ENCODE measurements at regions not wholly inside any gene's neighbourhood (a gene's known extent, or its start where the extent isn't known, plus 50 kb on each side); places are given as distances from the start of the nearest gene placed in this dataset.
A peak's percentile ranks its signal among the peaks of the same experiment; 100 is the strongest.

GRCh38 chr21:28644762-28645161 is 347.9 kb downstream of the LTN1 start:
- Histone ChIP-seq H3K27ac (ENCODE audit: low read depth, low read length) (no peak overlapping the region), H3K4me1 (ENCODE audit: control insufficient read depth in 2 of 2, insufficient read depth in 2 of 2, low read length in 2 of 2) (no peaks in the 10 kb centered on the region), H3K9me3 (ENCODE audit: control insufficient read depth in 2 of 3, low read length in 3 of 3) (no peaks in the 10 kb centered on the region), H3K4me3 (ENCODE audit: low read length) (no peak overlapping the region), H3K36me3 (ENCODE audit: control insufficient read depth in 2 of 3, insufficient read depth in 3 of 3, low read length in 3 of 3) (no peaks in the 10 kb centered on the region), H3K27me3 (ENCODE audit: control insufficient read depth in 2 of 2, insufficient read depth in 2 of 2, low read length in 2 of 2) (no peaks in the 10 kb centered on the region)
- no peak overlapping the region for H3K27ac Mint-ChIP-seq
- peaks cover 5 to 31% (median 13%) of the 10 kb centered on the region in 5 donors for H3K36me3 Mint-ChIP-seq
- H3K4me3 Mint-ChIP-seq = no peak overlapping the region
- H3K27me3 Mint-ChIP-seq = no peaks in the 10 kb centered on the region
- no peaks in the 10 kb centered on the region for H3K4me1 Mint-ChIP-seq
- POLR2A ChIA-PET = no interaction called here
- peaks cover 0 to 10% (median 4%) of the 10 kb centered on the region in 11 donors for H3K9me3 Mint-ChIP-seq
- intact Hi-C loops (cut with micrococcal nuclease) = no loop called here
- ATAC-seq = no peak
- DNase-seq = no peak
- CTCF ChIA-PET = no interaction called here

DNA sequence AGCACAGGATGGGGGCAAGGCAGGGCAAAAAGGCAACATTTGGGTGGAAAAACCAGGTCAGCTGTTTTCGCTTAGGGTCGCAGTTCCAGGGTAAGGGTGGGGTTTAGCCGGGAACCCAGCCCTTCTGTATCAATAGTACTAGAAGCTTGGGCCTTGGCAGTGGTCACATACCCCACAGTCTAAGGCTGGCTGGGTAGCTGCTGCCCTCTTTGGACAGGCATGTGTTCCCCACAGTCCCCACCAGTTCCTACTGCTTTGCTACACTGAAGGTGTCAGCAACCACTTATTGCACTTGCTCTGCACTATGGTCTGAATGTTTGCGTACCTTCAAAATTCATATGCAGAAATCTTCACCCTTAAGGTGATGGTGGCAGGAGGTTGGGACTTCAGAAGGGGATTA is 349.8 kb downstream of the LTN1 start:
- Mint-ChIP-seq H3K4me1 (peaks cover 0 to 3% (median 0%) of the 10 kb centered on the region in 7 donors), H3K27me3 (no peaks in the 10 kb centered on the region), H3K36me3 (peaks cover 5 to 45% (median 23%) of the 10 kb centered on the region in 5 donors), H3K27ac (no peak overlapping the region), H3K4me3 (no peak overlapping the region), H3K9me3 (peaks cover 0 to 10% (median 4%) of the 10 kb centered on the region in 11 donors)
- no peak for DNase-seq
- Histone ChIP-seq H3K9me3 (ENCODE audit: control insufficient read depth in 2 of 3, low read length in 3 of 3) (no peaks in the 10 kb centered on the region), H3K36me3 (ENCODE audit: control insufficient read depth in 2 of 3, insufficient read depth in 3 of 3, low read length in 3 of 3) (no peaks in the 10 kb centered on the region), H3K4me1 (ENCODE audit: control insufficient read depth in 2 of 2, insufficient read depth in 2 of 2, low read length in 2 of 2) (no peaks in the 10 kb centered on the region), H3K27me3 (ENCODE audit: control insufficient read depth in 2 of 2, insufficient read depth in 2 of 2, low read length in 2 of 2) (no peaks in the 10 kb centered on the region), H3K27ac (ENCODE audit: low read depth, low read length) (no peak overlapping the region), H3K4me3 (ENCODE audit: low read length) (no peak overlapping the region)
- CTCF ChIA-PET = no interaction called here
- ATAC-seq = no peak
- POLR2A ChIA-PET = no interaction called here
- intact Hi-C loops (cut with micrococcal nuclease) = no loop called here

- Histone ChIP-seq H3K9me3 (ENCODE audit: control insufficient read depth in 2 of 3, low read length in 3 of 3) (no peaks in the 10 kb centered on the region), H3K4me3 (ENCODE audit: low read length) (no peak overlapping the region), H3K4me1 (ENCODE audit: control insufficient read depth in 2 of 2, insufficient read depth in 2 of 2, low read length in 2 of 2) (no peaks in the 10 kb centered on the region), H3K27ac (ENCODE audit: low read depth, low read length) (no peak overlapping the region), H3K27me3 (ENCODE audit: control insufficient read depth in 2 of 2, insufficient read depth in 2 of 2, low read length in 2 of 2) (no peaks in the 10 kb centered on the region), H3K36me3 (ENCODE audit: control insufficient read depth in 2 of 3, insufficient read depth in 3 of 3, low read length in 3 of 3) (no peaks in the 10 kb centered on the region)
- ATAC-seq = no peak
- Mint-ChIP-seq H3K4me1 (peaks cover 0 to 10% (median 0%) of the 10 kb centered on the region in 7 donors), H3K4me3 (no peak overlapping the region), H3K27me3 (no peaks in the 10 kb centered on the region), H3K27ac (peak overlapping the region in 1 of 9 donors; percentile 54), H3K36me3 (peaks cover 5 to 44% (median 25%) of the 10 kb centered on the region in 5 donors), H3K9me3 (peaks cover 0 to 10% (median 4%) of the 10 kb centered on the region in 11 donors)
- intact Hi-C loops (cut with micrococcal nuclease) = no loop called here
- ChIA-PET POLR2A (no interaction called here), CTCF (no interaction called here)
- DNase-seq = no peak
Observed at GRCh38 chr21:28641731-28642130, 350.9 kb downstream of the LTN1 start.

DNA sequence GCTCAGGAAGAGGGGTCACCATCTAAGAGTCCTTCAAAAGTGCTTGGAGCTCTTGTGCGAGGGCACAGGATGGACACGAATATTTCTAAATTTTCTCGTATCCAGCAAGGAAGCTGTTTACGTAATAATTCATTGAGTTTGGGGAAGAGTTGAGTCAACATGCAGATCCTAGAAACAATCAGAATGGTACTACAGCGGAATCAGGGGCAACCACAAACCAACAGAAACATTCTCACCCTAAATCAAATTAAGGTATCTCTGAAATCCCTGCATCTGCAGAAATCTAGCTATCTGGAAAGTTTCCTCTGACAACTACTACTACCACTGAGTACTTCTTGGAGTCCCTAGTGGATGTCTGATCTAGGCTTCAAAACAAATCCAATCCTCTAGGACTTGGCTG is 352.4 kb downstream of the LTN1 start:
- H3K4me3 Mint-ChIP-seq = no peak overlapping the region
- H3K27ac Mint-ChIP-seq = no peak overlapping the region
- no peaks in the 10 kb centered on the region for H3K9me3 ChIP-seq (ENCODE audit: control insufficient read depth in 2 of 3, low read length in 3 of 3)
- POLR2A ChIA-PET = no interaction called here
- no peaks in the 10 kb centered on the region for H3K27me3 Mint-ChIP-seq
- peaks cover 0 to 14% (median 0%) of the 10 kb centered on the region in 7 donors for H3K4me1 Mint-ChIP-seq
- no peak for ATAC-seq
- CTCF ChIA-PET = no interaction called here
- H3K27ac ChIP-seq (ENCODE audit: low read depth, low read length) = no peak overlapping the region
- peaks cover 8 to 40% (median 21%) of the 10 kb centered on the region in 5 donors for H3K36me3 Mint-ChIP-seq
- H3K9me3 Mint-ChIP-seq = peaks cover 0 to 10% (median 4%) of the 10 kb centered on the region in 11 donors
- no peaks in the 10 kb centered on the region for H3K36me3 ChIP-seq (ENCODE audit: control insufficient read depth in 2 of 3, insufficient read depth in 3 of 3, low read length in 3 of 3)
- H3K4me3 ChIP-seq (ENCODE audit: low read length) = no peak overlapping the region
- no peaks in the 10 kb centered on the region for H3K27me3 ChIP-seq (ENCODE audit: control insufficient read depth in 2 of 2, insufficient read depth in 2 of 2, low read length in 2 of 2)
- no peak for DNase-seq
- H3K4me1 ChIP-seq (ENCODE audit: control insufficient read depth in 2 of 2, insufficient read depth in 2 of 2, low read length in 2 of 2) = no peaks in the 10 kb centered on the region
- intact Hi-C loops (cut with micrococcal nuclease) = no loop called here

GRCh38 chr21:28639737-28640136 is 352.9 kb downstream of the LTN1 start:
- Mint-ChIP-seq H3K9me3 (peaks cover 0 to 10% (median 4%) of the 10 kb centered on the region in 11 donors), H3K27me3 (no peaks in the 10 kb centered on the region), H3K27ac (no peak overlapping the region), H3K4me1 (peaks cover 0 to 14% (median 0%) of the 10 kb centered on the region in 7 donors), H3K36me3 (peaks cover 8 to 40% (median 21%) of the 10 kb centered on the region in 5 donors), H3K4me3 (no peak overlapping the region)
- ChIA-PET POLR2A (no interaction called here), CTCF (no interaction called here)
- ATAC-seq = no peak
- intact Hi-C loops (cut with micrococcal nuclease) = no loop called here
- no peaks in the 10 kb centered on the region for H3K27me3 ChIP-seq (ENCODE audit: control insufficient read depth in 2 of 2, insufficient read depth in 2 of 2, low read length in 2 of 2)
- no peak overlapping the region for H3K27ac ChIP-seq (ENCODE audit: low read depth, low read length)
- H3K4me1 ChIP-seq (ENCODE audit: control insufficient read depth in 2 of 2, insufficient read depth in 2 of 2, low read length in 2 of 2) = no peaks in the 10 kb centered on the region
- no peaks in the 10 kb centered on the region for H3K36me3 ChIP-seq (ENCODE audit: control insufficient read depth in 2 of 3, insufficient read depth in 3 of 3, low read length in 3 of 3)
- DNase-seq = no peak
- H3K4me3 ChIP-seq (ENCODE audit: low read length) = no peak overlapping the region
- no peaks in the 10 kb centered on the region for H3K9me3 ChIP-seq (ENCODE audit: control insufficient read depth in 2 of 3, low read length in 3 of 3)

GRCh38 chr21:28636752-28637691 is 355.7 kb downstream of the LTN1 start:
- Histone ChIP-seq H3K4me3 (ENCODE audit: low read length) (no peak overlapping the region), H3K27me3 (ENCODE audit: control insufficient read depth in 2 of 2, insufficient read depth in 2 of 2, low read length in 2 of 2) (no peaks in the 10 kb centered on the region), H3K4me1 (ENCODE audit: control insufficient read depth in 2 of 2, insufficient read depth in 2 of 2, low read length in 2 of 2) (no peaks in the 10 kb centered on the region), H3K36me3 (ENCODE audit: control insufficient read depth in 2 of 3, insufficient read depth in 3 of 3, low read length in 3 of 3) (no peaks in the 10 kb centered on the region), H3K9me3 (ENCODE audit: control insufficient read depth in 2 of 3, low read length in 3 of 3) (no peaks in the 10 kb centered on the region), H3K27ac (ENCODE audit: low read depth, low read length) (no peak overlapping the region)
- H3K4me3 Mint-ChIP-seq = peak overlapping the region in 1 of 10 donors; percentile 26
- no peaks in the 10 kb centered on the region for H3K27me3 Mint-ChIP-seq
- H3K27ac Mint-ChIP-seq = peak overlapping the region in 1 of 9 donors; percentile 73
- peaks cover 4 to 26% (median 12%) of the 10 kb centered on the region in 5 donors for H3K36me3 Mint-ChIP-seq
- DNase-seq (no peak), ATAC-seq (peak; percentile 47)
- ChIA-PET CTCF (no interaction called here), POLR2A (no interaction called here)
- peaks cover 0 to 14% (median 0%) of the 10 kb centered on the region in 7 donors for H3K4me1 Mint-ChIP-seq
- H3K9me3 Mint-ChIP-seq = peaks cover 0 to 2% (median 0%) of the 10 kb centered on the region in 11 donors
- intact Hi-C loops (cut with micrococcal nuclease) = no loop called here

GRCh38 chr21:28635541-28635940 is 357.1 kb downstream of the LTN1 start:
- no peak for DNase-seq
- intact Hi-C loops (cut with micrococcal nuclease) = no loop called here
- Mint-ChIP-seq H3K36me3 (peaks cover 4 to 21% (median 14%) of the 10 kb centered on the region in 5 donors), H3K27ac (no peak overlapping the region), H3K4me1 (peaks cover 0 to 14% (median 0%) of the 10 kb centered on the region in 7 donors), H3K9me3 (peaks cover 0 to 2% (median 0%) of the 10 kb centered on the region in 11 donors), H3K4me3 (no peak overlapping the region), H3K27me3 (no peaks in the 10 kb centered on the region)
- ChIA-PET CTCF (no interaction called here), POLR2A (no interaction called here)
- Histone ChIP-seq H3K9me3 (ENCODE audit: control insufficient read depth in 2 of 3, low read length in 3 of 3) (no peaks in the 10 kb centered on the region), H3K4me1 (ENCODE audit: control insufficient read depth in 2 of 2, insufficient read depth in 2 of 2, low read length in 2 of 2) (no peaks in the 10 kb centered on the region), H3K4me3 (ENCODE audit: low read length) (no peak overlapping the region), H3K27ac (ENCODE audit: low read depth, low read length) (no peak overlapping the region), H3K36me3 (ENCODE audit: control insufficient read depth in 2 of 3, insufficient read depth in 3 of 3, low read length in 3 of 3) (no peaks in the 10 kb centered on the region), H3K27me3 (ENCODE audit: control insufficient read depth in 2 of 2, insufficient read depth in 2 of 2, low read length in 2 of 2) (no peaks in the 10 kb centered on the region)
- no peak for ATAC-seq
